ENCODE measurements at regions not wholly inside any gene's neighbourhood (a gene's known extent, or its start where the extent isn't known, plus 50 kb on each side); places are given as distances from the start of the nearest gene placed in this dataset.

DNA sequence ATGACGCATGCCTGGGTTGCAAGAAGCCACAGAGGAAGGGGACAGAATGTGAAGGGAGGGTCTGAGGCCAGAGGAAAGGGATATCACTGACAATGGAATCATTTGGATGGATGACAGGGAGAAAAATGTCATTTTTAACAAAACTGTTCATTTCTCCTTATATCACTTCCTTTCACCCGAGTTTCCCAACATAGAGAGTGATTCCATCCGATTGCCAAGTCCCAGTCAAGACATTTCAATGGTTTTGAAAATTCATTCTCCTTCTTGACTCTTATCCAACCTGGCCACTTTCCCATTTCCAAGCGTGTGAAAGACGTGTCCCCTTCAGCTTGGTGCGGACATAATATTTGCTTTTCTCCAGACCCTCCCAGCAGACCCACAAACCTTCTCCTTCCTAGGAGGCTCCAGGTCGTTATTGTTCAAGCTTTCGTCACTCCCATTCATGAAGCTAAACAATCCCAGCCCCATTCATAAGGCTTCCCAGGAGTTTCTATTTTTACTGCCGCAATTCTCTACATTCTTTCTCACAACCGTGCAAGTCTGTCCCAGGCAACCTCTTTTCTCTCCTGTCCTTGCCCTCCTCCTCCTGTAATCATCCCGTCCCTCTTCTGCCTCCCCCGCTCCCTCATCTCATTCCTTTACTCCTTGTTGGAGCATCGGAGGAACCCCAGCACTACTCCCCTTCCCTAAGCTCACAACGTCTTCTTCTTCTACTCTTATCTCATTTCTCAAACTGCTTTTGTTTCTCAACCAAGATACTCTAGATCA lies 301.3 kb upstream of the KLF6 start:
- H3K27ac ChIP-seq, result no peak overlapping the region
- H3K36me3 ChIP-seq (replicated peaks; ENCODE audit: insufficient read depth, low read depth), result no peaks in the 10 kb centered on the region
- H3K9me2 ChIP-seq (replicated peaks; ENCODE audit: insufficient read depth), result no peaks in the 10 kb centered on the region
- H3K4me1 ChIP-seq (ENCODE audit: insufficient read depth), result peaks cover 7% of the 10 kb centered on the region
- H3K79me2 ChIP-seq, result no peaks in the 10 kb centered on the region
- WGBS (ENCODE audit: low lambda C conversion rate, missing lambda C conversion rate), result 66% methylated on average over 14 of the region's 14 CpGs
- no peak overlapping the region for H3K4me2 ChIP-seq
- DNase-seq (ENCODE audit: low spot score), result no peak
- H2AFZ ChIP-seq, result no peak overlapping the region
- no peak overlapping the region for H3K4me3 ChIP-seq
- H3K9me3 ChIP-seq (ENCODE audit: low read depth), result no peaks in the 10 kb centered on the region
- H4K20me1 ChIP-seq (ENCODE audit: insufficient read depth, poor library complexity, severe bottlenecking), result no peaks in the 10 kb centered on the region
- H3K27me3 ChIP-seq, result no peaks in the 10 kb centered on the region
- TF ChIP-seq, protein P1, sequence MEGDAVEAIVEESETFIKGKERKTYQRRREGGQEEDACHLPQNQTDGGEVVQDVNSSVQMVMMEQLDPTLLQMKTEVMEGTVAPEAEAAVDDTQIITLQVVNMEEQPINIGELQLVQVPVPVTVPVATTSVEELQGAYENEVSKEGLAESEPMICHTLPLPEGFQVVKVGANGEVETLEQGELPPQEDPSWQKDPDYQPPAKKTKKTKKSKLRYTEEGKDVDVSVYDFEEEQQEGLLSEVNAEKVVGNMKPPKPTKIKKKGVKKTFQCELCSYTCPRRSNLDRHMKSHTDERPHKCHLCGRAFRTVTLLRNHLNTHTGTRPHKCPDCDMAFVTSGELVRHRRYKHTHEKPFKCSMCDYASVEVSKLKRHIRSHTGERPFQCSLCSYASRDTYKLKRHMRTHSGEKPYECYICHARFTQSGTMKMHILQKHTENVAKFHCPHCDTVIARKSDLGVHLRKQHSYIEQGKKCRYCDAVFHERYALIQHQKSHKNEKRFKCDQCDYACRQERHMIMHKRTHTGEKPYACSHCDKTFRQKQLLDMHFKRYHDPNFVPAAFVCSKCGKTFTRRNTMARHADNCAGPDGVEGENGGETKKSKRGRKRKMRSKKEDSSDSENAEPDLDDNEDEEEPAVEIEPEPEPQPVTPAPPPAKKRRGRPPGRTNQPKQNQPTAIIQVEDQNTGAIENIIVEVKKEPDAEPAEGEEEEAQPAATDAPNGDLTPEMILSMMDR (IDR thresholded peaks at IDR 0.05; ENCODE audit: poor library complexity), result no peak
- TF ChIP-seq EZH2 (IDR thresholded peaks at IDR 0.05; ENCODE audit: borderline replicate concordance) (no peak), EZH2phosphoT487 (IDR thresholded peaks at IDR 0.05; ENCODE audit: low read depth, severe bottlenecking, unreplicated experiment) (no peak)

DNA sequence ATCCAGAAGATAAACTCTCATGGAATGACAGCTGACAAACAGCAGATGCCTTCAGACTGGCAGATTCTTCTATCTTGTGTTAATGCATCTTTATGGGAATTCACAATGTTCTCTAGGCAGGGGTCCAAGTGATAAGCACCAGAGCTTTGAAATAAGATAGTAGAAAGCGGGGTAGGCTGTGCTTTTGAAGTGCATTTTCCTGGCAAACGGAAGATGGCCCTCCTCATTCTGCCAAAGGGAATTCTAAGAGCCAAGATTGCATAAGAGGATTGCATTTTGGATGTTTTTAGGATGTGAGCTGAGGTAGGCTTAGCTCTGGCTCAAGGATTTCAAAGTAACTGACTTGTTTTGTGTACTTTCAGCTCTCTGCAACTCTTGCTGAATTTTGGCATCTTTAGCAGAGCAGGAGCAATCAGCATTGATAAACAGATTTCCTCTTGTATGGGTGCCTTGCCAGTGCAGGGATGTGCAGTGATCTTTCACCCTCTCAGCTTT lies 298.5 kb upstream of the KLF6 start:
- peak overlapping the region; percentile 60 for H3K27ac ChIP-seq
- H2AFZ ChIP-seq, result no peak overlapping the region
- no peaks in the 10 kb centered on the region for H3K9me2 ChIP-seq (replicated peaks; ENCODE audit: insufficient read depth)
- peak; percentile 39 for DNase-seq (ENCODE audit: low spot score)
- TF ChIP-seq, protein P1 (IDR thresholded peaks at IDR 0.05; ENCODE audit: poor library complexity), result no peak
- no peak for TF ChIP-seq EZH2phosphoT487 (IDR thresholded peaks at IDR 0.05; ENCODE audit: low read depth, severe bottlenecking, unreplicated experiment)
- no peak for TF ChIP-seq EZH2 (IDR thresholded peaks at IDR 0.05; ENCODE audit: borderline replicate concordance)
- no peaks in the 10 kb centered on the region for H3K36me3 ChIP-seq (replicated peaks; ENCODE audit: insufficient read depth, low read depth)
- no peak overlapping the region for H3K4me3 ChIP-seq
- no peaks in the 10 kb centered on the region for H3K79me2 ChIP-seq
- H3K4me2 ChIP-seq, result no peak overlapping the region
- 34% methylated on average over 2 of the region's 2 CpGs for WGBS (ENCODE audit: low lambda C conversion rate, missing lambda C conversion rate)
- H4K20me1 ChIP-seq (ENCODE audit: insufficient read depth, poor library complexity, severe bottlenecking), result no peaks in the 10 kb centered on the region
- H3K27me3 ChIP-seq, result no peaks in the 10 kb centered on the region
- H3K9me3 ChIP-seq (ENCODE audit: low read depth), result no peaks in the 10 kb centered on the region
- H3K4me1 ChIP-seq (ENCODE audit: insufficient read depth), result peaks cover 7% of the 10 kb centered on the region

DNA sequence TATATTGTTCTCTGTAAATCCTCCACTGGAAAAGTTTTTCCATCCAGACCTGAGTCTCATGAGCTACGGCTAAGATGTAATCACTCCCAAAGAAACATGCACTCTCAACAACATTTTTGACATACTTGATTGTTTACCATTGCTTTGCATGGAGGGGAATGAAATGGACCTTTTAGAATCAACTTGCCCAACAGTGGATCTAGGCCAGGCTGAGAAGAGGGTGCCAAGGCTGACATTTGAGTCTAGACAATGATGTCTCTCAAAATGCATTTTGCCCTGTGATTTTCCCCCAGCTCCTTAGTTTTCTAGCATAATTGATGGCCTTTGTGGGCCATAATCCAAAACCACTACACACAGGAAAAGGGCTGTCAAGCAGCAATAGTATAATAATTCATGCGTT lies 297.9 kb upstream of the KLF6 start:
- no peak for DNase-seq (ENCODE audit: low spot score)
- H4K20me1 ChIP-seq (ENCODE audit: insufficient read depth, poor library complexity, severe bottlenecking), result no peaks in the 10 kb centered on the region
- WGBS (ENCODE audit: low lambda C conversion rate, missing lambda C conversion rate), result 58% methylated on average over 2 of the region's 2 CpGs
- TF ChIP-seq EZH2phosphoT487 (IDR thresholded peaks at IDR 0.05; ENCODE audit: low read depth, severe bottlenecking, unreplicated experiment), result no peak
- TF ChIP-seq, protein P1 (IDR thresholded peaks at IDR 0.05; ENCODE audit: poor library complexity), result no peak
- no peak for TF ChIP-seq EZH2 (IDR thresholded peaks at IDR 0.05; ENCODE audit: borderline replicate concordance)
- no peak overlapping the region for H2AFZ ChIP-seq
- no peaks in the 10 kb centered on the region for H3K79me2 ChIP-seq
- H3K9me3 ChIP-seq (ENCODE audit: low read depth), result no peaks in the 10 kb centered on the region
- H3K4me3 ChIP-seq, result no peak overlapping the region
- H3K27ac ChIP-seq, result peak overlapping the region; percentile 60
- no peak overlapping the region for H3K4me2 ChIP-seq
- no peaks in the 10 kb centered on the region for H3K9me2 ChIP-seq (replicated peaks; ENCODE audit: insufficient read depth)
- no peaks in the 10 kb centered on the region for H3K27me3 ChIP-seq
- peaks cover 7% of the 10 kb centered on the region for H3K4me1 ChIP-seq (ENCODE audit: insufficient read depth)
- H3K36me3 ChIP-seq (replicated peaks; ENCODE audit: insufficient read depth, low read depth), result no peaks in the 10 kb centered on the region
